ENCODE measurements at regions not wholly inside any gene's neighbourhood (a gene's known extent, or its start where the extent isn't known, plus 50 kb on each side); places are given as distances from the start of the nearest gene placed in this dataset.

- no peaks in the 10 kb centered on the region for H3K4me1 Mint-ChIP-seq (ENCODE audit: low read depth, unreplicated experiment)
- no peak overlapping the region for H3K27ac Mint-ChIP-seq (ENCODE audit: unreplicated experiment)
These were observed 144.4 kb upstream of the NR4A3 start for GRCh38 chr9:99677281-99677680.

GRCh38 chr9:99678566-99678965 is 143.1 kb upstream of the NR4A3 start:
- TF ChIP-seq, protein P1, sequence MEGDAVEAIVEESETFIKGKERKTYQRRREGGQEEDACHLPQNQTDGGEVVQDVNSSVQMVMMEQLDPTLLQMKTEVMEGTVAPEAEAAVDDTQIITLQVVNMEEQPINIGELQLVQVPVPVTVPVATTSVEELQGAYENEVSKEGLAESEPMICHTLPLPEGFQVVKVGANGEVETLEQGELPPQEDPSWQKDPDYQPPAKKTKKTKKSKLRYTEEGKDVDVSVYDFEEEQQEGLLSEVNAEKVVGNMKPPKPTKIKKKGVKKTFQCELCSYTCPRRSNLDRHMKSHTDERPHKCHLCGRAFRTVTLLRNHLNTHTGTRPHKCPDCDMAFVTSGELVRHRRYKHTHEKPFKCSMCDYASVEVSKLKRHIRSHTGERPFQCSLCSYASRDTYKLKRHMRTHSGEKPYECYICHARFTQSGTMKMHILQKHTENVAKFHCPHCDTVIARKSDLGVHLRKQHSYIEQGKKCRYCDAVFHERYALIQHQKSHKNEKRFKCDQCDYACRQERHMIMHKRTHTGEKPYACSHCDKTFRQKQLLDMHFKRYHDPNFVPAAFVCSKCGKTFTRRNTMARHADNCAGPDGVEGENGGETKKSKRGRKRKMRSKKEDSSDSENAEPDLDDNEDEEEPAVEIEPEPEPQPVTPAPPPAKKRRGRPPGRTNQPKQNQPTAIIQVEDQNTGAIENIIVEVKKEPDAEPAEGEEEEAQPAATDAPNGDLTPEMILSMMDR (IDR thresholded peaks at IDR 0.05; ENCODE audit: unreplicated experiment) = no peak
- BruUV-seq (replicated peaks) = no TSS peak
- Mint-ChIP-seq H3K27ac (ENCODE audit: unreplicated experiment) (no peak overlapping the region), H3K36me3 (ENCODE audit: insufficient read depth, unreplicated experiment) (no peaks in the 10 kb centered on the region), H3K4me3 (ENCODE audit: low read depth, unreplicated experiment) (no peak overlapping the region), H3K4me1 (ENCODE audit: low read depth, unreplicated experiment) (no peaks in the 10 kb centered on the region), H3K27me3 (ENCODE audit: unreplicated experiment) (peaks cover 11% of the 10 kb centered on the region), H3K9me3 (ENCODE audit: low read depth, unreplicated experiment) (no peaks in the 10 kb centered on the region)
- intact Hi-C loops (cut with micrococcal nuclease; ENCODE audit: unreplicated experiment) = no loop called here
- CTCF ChIA-PET = no interaction called here
- no peak for DNase-seq

More at GRCh38 chr9:99677281-99677680, 144.4 kb upstream of the NR4A3 start:
- BruUV-seq (replicated peaks) = no TSS peak
- Mint-ChIP-seq H3K4me3 (ENCODE audit: low read depth, unreplicated experiment) (no peak overlapping the region), H3K9me3 (ENCODE audit: low read depth, unreplicated experiment) (no peaks in the 10 kb centered on the region), H3K36me3 (ENCODE audit: insufficient read depth, unreplicated experiment) (no peaks in the 10 kb centered on the region), H3K27me3 (ENCODE audit: unreplicated experiment) (peaks cover 18% of the 10 kb centered on the region)
- intact Hi-C loops (cut with micrococcal nuclease; ENCODE audit: unreplicated experiment) = no loop called here
- TF ChIP-seq, protein P1 (IDR thresholded peaks at IDR 0.05; ENCODE audit: unreplicated experiment) = no peak
- no peak for DNase-seq
- CTCF ChIA-PET = no interaction called here

DNA sequence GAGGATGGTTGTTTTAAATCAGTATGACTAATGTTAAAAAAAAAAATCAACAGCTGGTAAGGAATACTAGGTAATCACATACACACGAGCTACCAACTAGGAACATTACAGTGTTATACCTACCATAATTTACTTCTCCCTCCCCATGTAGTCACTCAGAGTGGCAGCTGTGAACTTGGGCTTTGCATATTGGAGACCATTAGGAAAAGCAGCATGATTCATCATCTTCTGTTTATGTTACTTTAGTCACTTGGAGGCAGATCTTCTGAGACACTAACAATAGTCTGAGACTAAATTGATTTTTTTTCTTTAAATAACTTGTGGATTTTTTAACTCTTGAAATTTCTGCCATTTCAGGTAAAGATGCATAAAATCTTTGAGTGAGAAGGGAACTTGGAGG is 141.5 kb upstream of the NR4A3 start:
- TF ChIP-seq, protein P1 (IDR thresholded peaks at IDR 0.05; ENCODE audit: unreplicated experiment) = no peak
- Mint-ChIP-seq H3K9me3 (ENCODE audit: low read depth, unreplicated experiment) (no peaks in the 10 kb centered on the region), H3K36me3 (ENCODE audit: insufficient read depth, unreplicated experiment) (no peaks in the 10 kb centered on the region), H3K4me3 (ENCODE audit: low read depth, unreplicated experiment) (no peak overlapping the region), H3K4me1 (ENCODE audit: low read depth, unreplicated experiment) (no peaks in the 10 kb centered on the region), H3K27ac (ENCODE audit: unreplicated experiment) (no peak overlapping the region), H3K27me3 (ENCODE audit: unreplicated experiment) (peaks cover 11% of the 10 kb centered on the region)
- CTCF ChIA-PET = no interaction called here
- intact Hi-C loops (cut with micrococcal nuclease; ENCODE audit: unreplicated experiment) = no loop called here
- BruUV-seq (replicated peaks) = no TSS peak
- DNase-seq = no peak

GRCh38 chr9:99681113-99681512 is 140.6 kb upstream of the NR4A3 start:
- Mint-ChIP-seq H3K9me3 (ENCODE audit: low read depth, unreplicated experiment) (no peaks in the 10 kb centered on the region), H3K4me3 (ENCODE audit: low read depth, unreplicated experiment) (no peak overlapping the region), H3K27ac (ENCODE audit: unreplicated experiment) (no peak overlapping the region), H3K4me1 (ENCODE audit: low read depth, unreplicated experiment) (no peaks in the 10 kb centered on the region), H3K27me3 (ENCODE audit: unreplicated experiment) (peaks cover 11% of the 10 kb centered on the region), H3K36me3 (ENCODE audit: insufficient read depth, unreplicated experiment) (no peaks in the 10 kb centered on the region)
- CTCF ChIA-PET = no interaction called here
- intact Hi-C loops (cut with micrococcal nuclease; ENCODE audit: unreplicated experiment) = no loop called here
- TF ChIP-seq, protein P1 (IDR thresholded peaks at IDR 0.05; ENCODE audit: unreplicated experiment) = no peak
- DNase-seq = no peak
- no TSS peak for BruUV-seq (replicated peaks)

DNA sequence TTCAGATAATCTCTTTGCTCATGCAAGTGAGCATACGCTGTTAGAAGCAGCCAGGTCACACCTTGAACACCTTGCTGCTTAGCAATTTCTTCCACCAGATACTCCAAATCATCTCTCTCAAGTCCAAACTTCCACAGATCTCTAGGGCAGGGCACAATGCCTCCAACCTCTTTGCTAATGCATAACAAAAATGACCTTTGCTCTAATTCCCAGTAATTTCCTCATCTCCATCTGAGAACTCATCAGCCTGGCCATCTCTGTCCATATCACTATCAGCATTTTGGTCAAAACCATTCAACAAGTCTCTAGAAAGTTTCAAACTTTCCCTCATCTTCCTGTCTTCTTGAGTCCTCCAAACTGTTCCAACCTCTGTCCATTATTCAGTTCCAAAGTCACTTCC is 139.3 kb upstream of the NR4A3 start:
- intact Hi-C loops (cut with micrococcal nuclease; ENCODE audit: unreplicated experiment) = no loop called here
- Mint-ChIP-seq H3K27me3 (ENCODE audit: unreplicated experiment) (peaks cover 11% of the 10 kb centered on the region), H3K9me3 (ENCODE audit: low read depth, unreplicated experiment) (no peaks in the 10 kb centered on the region), H3K27ac (ENCODE audit: unreplicated experiment) (no peak overlapping the region), H3K4me1 (ENCODE audit: low read depth, unreplicated experiment) (no peaks in the 10 kb centered on the region), H3K4me3 (ENCODE audit: low read depth, unreplicated experiment) (no peak overlapping the region), H3K36me3 (ENCODE audit: insufficient read depth, unreplicated experiment) (no peaks in the 10 kb centered on the region)
- BruUV-seq (replicated peaks) = no TSS peak
- CTCF ChIA-PET = no interaction called here
- TF ChIP-seq, protein P1 (IDR thresholded peaks at IDR 0.05; ENCODE audit: unreplicated experiment) = no peak
- DNase-seq = no peak
